Thyroid gland (tissue), 4 donors: ENCODE measurements at regions not wholly inside any gene's neighbourhood (a gene's known extent, or its start where the extent isn't known, plus 50 kb on each side); places are given as distances from the start of the nearest gene placed in this dataset.

Source experiments
- DNase-seq, 2 donors: peaks; one replicate each; pipeline ENCODE4 v3.0.0-alpha.2; 2019
- H3K27ac ChIP-seq, 3 donors: fragments of 200-600 bp; sonication (generic); 1 replicate in 2 of 3; 2 replicates in 1 of 3; pipeline ENCODE4 v1.5.1; 2016 to 2019; ENCODE audit warnings: mild to moderate bottlenecking in 1 of 3, moderate library complexity in 1 of 3
- H3K27me3 ChIP-seq: fragments of 200-600 bp; sonication (generic); one replicate; pipeline ENCODE4 v1.5.1; 2019
- H3K36me3 ChIP-seq, 2 donors: fragments of 200-600 bp; sonication (generic); one replicate each; pipeline ENCODE4 v1.5.1; 2016 to 2019
- H3K4me1 ChIP-seq, 2 donors: fragments of 200-600 bp; sonication (generic); one replicate each; pipeline ENCODE4 v1.5.1; 2017 to 2019
- H3K4me3 ChIP-seq, 3 donors: fragments of 200-600 bp; sonication (generic); replicated peaks in 1 of 3; 1 replicate in 2 of 3; 2 replicates in 1 of 3; pipeline ENCODE4 v1.5.1; 2016; ENCODE audit warnings: mild to moderate bottlenecking in 1 of 3
- H3K9me3 ChIP-seq: fragments of 200-600 bp; sonication (generic); one replicate; pipeline ENCODE4 v1.5.1; 2017
- POLR2A ChIP-seq, 2 donors: fragments of 450-650 bp; IDR thresholded peaks; one replicate each; pipeline ENCODE4 v1.6.1; 2017; ENCODE audit warnings: antibody characterized with exemption in 2 of 2, mild to moderate bottlenecking in 2 of 2, moderate library complexity in 1 of 2
- WGBS, 2 donors: methylation state at CpG; one replicate each; pipeline ENCODE4 v1.1.5; 2017; 5-methylcytosine and 5-hydroxymethylcytosine counted together
- intact Hi-C: fragments of 100-400 bp; cut with DNase I; formaldehyde crosslinking; loops from one replicate; pipeline ENCODE4 v1.15.1; 2023
- TF ChIP-seq, protein P1 (sequence below), 6 experiments: fragments of 200-600 bp in 3 of 6; fragments of 450-650 bp in 3 of 6; sonication (generic) in 3 of 6; IDR thresholded peaks; one replicate each; pipeline ENCODE4 v1.5.1; 2016 to 2019; ENCODE audit warnings: antibody characterized with exemption in 6 of 6, mild to moderate bottlenecking in 2 of 6, inconsistent platforms in 1 of 6, moderate library complexity in 1 of 6

- H3K9me3 ChIP-seq, result no peaks in the 10 kb centered on the region
- H3K4me1 ChIP-seq, result no peaks in the 10 kb centered on the region
- intact Hi-C loops, result no loop called here
- no peaks in the 10 kb centered on the region for H3K36me3 ChIP-seq
- TF ChIP-seq POLR2A (IDR thresholded peaks at IDR 0.05), result no peak
- TF ChIP-seq, protein P1, sequence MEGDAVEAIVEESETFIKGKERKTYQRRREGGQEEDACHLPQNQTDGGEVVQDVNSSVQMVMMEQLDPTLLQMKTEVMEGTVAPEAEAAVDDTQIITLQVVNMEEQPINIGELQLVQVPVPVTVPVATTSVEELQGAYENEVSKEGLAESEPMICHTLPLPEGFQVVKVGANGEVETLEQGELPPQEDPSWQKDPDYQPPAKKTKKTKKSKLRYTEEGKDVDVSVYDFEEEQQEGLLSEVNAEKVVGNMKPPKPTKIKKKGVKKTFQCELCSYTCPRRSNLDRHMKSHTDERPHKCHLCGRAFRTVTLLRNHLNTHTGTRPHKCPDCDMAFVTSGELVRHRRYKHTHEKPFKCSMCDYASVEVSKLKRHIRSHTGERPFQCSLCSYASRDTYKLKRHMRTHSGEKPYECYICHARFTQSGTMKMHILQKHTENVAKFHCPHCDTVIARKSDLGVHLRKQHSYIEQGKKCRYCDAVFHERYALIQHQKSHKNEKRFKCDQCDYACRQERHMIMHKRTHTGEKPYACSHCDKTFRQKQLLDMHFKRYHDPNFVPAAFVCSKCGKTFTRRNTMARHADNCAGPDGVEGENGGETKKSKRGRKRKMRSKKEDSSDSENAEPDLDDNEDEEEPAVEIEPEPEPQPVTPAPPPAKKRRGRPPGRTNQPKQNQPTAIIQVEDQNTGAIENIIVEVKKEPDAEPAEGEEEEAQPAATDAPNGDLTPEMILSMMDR (IDR thresholded peaks at IDR 0.05), result no peak
- WGBS, 2 donors, result 100% methylated on average over 1 of the region's 1 CpG
- DNase-seq, result no peak
- no peak overlapping the region for H3K27ac ChIP-seq
- no peaks in the 10 kb centered on the region for H3K27me3 ChIP-seq
- H3K4me3 ChIP-seq, result no peak overlapping the region
Measured at GRCh38 chr2:102091908-102092307, 50.6 kb upstream of the IL1R1 start.

DNA sequence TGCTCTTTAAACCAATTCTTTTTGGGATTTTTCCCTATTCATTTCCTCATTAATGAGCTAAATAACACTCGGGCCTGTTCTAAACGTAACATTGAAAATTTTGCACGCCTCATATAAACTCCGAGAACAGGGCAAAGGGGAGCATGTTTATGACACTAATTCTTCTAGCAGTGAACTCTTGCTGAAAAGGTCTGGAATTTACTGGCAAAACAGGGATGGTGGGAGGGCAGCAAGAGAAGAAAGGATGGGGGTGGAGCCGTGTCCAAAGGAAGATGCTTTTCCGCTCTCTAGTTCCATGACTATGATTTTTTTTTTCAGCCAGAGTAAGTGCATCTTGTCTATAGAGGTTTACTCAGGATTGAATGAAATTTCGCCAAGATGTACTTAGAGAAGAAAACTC lies 50.0 kb upstream of the IL1R1 start:
- no peaks in the 10 kb centered on the region for H3K4me1 ChIP-seq
- 87 to 92% methylated on average over 7 of the region's 7 CpGs for WGBS, 2 donors
- no peak for DNase-seq
- H3K4me3 ChIP-seq, result no peak overlapping the region
- no peaks in the 10 kb centered on the region for H3K9me3 ChIP-seq
- H3K36me3 ChIP-seq, result no peaks in the 10 kb centered on the region
- H3K27me3 ChIP-seq, result no peaks in the 10 kb centered on the region
- TF ChIP-seq, protein P1 (IDR thresholded peaks at IDR 0.05), result no peak
- TF ChIP-seq POLR2A (IDR thresholded peaks at IDR 0.05), result no peak
- intact Hi-C loops, result no loop called here
- no peak overlapping the region for H3K27ac ChIP-seq
